Lower leg skin (tissue), 3 donors: ENCODE measurements at regions not wholly inside any gene's neighbourhood (a gene's known extent, or its start where the extent isn't known, plus 50 kb on each side); places are given as distances from the start of the nearest gene placed in this dataset.

Experiments used
- POLR2A ChIP-seq, 2 donors: fragments of 450-650 bp; IDR thresholded peaks; one replicate each; pipeline ENCODE4 v1.6.1; 2016 to 2017; ENCODE audit warnings: antibody characterized with exemption in 2 of 2, mild to moderate bottlenecking in 1 of 2, moderate library complexity in 1 of 2
- TF ChIP-seq, protein P1 (sequence below), 3 donors: fragments of 450-650 bp; IDR thresholded peaks; one replicate each; pipeline ENCODE4 v1.5.1; 2016; ENCODE audit warnings: antibody characterized with exemption in 3 of 3, mild to moderate bottlenecking in 3 of 3, moderate library complexity in 2 of 3

DNA sequence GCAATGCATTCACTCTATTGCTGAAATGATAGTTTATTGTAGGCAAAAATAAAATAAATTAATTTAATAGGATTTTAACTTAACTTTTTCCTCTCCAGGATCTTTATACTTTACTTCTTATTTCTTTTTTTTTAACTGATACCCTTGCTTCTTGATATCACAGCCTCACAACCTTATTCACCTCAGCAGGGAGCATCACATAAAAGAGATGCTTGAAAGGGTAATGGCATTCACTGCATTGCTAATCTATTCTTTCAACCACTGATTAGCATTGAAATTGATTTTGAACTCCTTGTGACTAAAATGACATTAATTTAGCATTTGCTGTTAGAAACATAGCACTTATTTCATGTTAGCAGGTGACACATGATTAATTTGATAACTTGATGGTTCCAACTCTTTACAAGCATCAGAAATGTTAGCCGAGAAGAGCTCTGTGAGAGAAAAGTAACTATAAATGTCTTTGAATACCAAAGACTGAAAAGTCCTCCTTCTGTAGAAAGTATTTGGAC is 689.5 kb upstream of the MGAT4C start:
- TF ChIP-seq, protein P1, sequence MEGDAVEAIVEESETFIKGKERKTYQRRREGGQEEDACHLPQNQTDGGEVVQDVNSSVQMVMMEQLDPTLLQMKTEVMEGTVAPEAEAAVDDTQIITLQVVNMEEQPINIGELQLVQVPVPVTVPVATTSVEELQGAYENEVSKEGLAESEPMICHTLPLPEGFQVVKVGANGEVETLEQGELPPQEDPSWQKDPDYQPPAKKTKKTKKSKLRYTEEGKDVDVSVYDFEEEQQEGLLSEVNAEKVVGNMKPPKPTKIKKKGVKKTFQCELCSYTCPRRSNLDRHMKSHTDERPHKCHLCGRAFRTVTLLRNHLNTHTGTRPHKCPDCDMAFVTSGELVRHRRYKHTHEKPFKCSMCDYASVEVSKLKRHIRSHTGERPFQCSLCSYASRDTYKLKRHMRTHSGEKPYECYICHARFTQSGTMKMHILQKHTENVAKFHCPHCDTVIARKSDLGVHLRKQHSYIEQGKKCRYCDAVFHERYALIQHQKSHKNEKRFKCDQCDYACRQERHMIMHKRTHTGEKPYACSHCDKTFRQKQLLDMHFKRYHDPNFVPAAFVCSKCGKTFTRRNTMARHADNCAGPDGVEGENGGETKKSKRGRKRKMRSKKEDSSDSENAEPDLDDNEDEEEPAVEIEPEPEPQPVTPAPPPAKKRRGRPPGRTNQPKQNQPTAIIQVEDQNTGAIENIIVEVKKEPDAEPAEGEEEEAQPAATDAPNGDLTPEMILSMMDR (IDR thresholded peaks at IDR 0.05), result no peak
- no peak for TF ChIP-seq POLR2A (IDR thresholded peaks at IDR 0.05)
